ENCODE measurements at regions not wholly inside any gene's neighbourhood (a gene's known extent, or its start where the extent isn't known, plus 50 kb on each side); places are given as distances from the start of the nearest gene placed in this dataset.

DNA sequence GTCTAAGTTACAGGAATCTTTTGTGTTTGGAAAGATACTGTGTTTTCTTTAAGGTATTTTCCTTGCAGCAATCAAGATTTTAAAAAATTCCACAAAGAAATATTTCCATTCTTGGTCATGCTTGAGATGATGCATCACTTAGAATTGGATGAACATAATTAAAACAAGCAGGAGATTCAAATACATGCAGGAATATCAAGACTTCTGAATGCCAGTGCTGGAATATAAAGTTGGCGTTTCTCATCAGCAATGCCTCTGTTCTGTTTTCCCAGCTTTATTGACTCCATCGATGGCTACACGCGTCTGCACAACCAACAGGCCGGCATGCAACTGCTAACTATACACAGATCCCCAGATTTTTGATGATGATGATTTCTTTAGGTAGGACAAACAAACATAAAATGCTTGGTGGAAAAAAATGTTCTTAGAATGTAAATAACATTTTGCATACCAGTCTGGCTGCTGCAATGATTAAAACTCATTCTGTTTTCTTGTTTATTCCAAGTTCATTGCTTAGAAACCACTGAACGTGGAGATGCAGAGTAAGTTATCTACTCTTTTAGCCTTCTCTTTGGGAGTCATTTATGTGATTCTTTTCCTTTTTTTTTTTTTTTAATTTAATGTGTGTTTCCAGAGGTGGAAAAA lies 91.3 kb upstream of the FAM171A1 start:
- intact Hi-C loops (cut with DNase I): no loop called here
- DNase-seq (ENCODE audit: missing footprints) (no peak), ATAC-seq (no peak)

GRCh38 chr10:15461353-15462108 lies 90.4 kb upstream of the FAM171A1 start:
- intact Hi-C loops (cut with DNase I): no loop called here
- DNase-seq (ENCODE audit: missing footprints) (no peak), ATAC-seq (peak; percentile 72)

DNA sequence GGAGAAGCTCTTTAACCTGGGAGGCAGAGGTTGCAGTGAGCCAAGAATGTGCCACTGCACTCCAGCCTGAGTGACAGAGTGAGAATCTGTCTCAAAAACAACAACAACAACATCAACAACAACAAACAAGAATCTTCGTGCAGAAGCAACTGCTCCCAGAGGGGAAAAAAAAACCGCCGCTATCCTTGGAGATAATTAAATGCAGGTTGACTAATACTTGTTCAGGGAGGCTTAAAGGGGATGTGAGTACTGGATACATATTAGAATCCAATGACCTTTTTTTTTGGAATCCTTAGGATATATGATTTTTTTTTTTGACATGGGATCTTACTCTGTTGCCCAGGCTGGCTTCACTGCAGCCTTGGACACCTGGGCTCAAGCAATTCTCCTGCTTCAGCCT lies 89.6 kb upstream of the FAM171A1 start:
- intact Hi-C loops (cut with DNase I): no loop called here
- DNase-seq (ENCODE audit: missing footprints): no peak
- no peak for ATAC-seq

DNA sequence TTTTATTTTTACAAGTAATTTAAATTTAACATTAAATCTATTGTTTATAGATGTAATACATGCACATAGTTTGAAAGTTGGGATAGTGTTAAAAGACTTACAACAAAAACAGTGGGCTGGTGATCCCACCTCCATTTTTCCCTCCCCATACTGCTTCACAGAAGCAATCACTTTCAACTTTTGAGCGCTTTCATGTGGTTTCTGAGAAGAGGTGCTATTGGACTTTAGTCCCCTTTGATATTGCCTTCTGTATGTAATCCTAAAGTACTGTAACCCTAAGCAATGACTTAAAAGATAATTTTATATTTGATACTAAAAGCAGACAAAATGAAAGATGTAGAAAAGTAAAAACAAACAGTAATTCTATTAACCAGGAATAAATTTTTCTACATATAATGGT lies 88.1 kb upstream of the FAM171A1 start:
- intact Hi-C loops (cut with DNase I): no loop called here
- ATAC-seq (no peak), DNase-seq (ENCODE audit: missing footprints) (no peak)

- no peak for ATAC-seq
- intact Hi-C loops (cut with DNase I): no loop called here
- DNase-seq (ENCODE audit: missing footprints): no peak
These were observed 86.3 kb upstream of the FAM171A1 start for GRCh38 chr10:15457382-15457781.

DNA sequence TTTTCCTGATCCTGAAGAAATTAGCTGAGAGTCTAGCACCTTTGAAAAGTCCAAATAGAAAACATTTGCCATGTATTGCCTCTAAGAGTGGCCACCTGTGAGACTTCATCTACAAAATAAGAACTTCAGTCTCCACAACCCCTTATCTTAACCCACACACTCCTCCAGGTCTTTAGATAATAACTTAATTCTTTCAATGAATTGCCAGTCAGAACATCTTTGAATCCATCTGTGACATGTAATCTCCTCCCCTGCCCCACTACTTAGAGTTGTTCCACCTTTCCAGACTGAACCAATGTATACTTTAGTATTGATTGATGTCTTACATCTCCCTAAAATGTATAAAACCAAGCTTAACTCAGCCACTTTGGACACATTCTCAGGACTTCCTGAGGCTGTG lies 84.4 kb upstream of the FAM171A1 start:
- DNase-seq (ENCODE audit: missing footprints) (no peak), ATAC-seq (no peak)
- intact Hi-C loops (cut with DNase I): no loop called here

GRCh38 chr10:15453926-15454325 lies 82.8 kb upstream of the FAM171A1 start:
- intact Hi-C loops (cut with DNase I): no loop called here
- DNase-seq (ENCODE audit: missing footprints): no peak
- no peak for ATAC-seq

DNA sequence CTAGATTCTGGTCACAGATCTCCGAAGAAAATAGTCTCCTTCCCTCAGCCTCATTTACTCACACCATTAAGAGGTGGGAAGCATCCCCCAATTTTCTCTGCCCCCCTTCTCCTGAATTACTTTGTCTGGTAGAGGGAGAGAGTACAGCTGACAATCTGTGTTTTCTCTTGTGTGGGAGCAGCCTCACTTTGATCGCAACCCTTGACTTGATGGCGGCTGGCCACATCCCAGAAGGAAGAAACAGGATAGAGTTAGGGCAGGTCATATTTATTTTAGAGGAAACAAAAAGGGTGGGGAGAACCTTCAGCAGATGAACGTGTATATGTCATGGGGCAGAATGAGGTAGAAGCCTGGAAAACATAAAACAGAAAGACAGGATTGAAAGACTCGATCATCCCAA lies 82.4 kb upstream of the FAM171A1 start:
- DNase-seq (ENCODE audit: missing footprints) (no peak), ATAC-seq (no peak)
- intact Hi-C loops (cut with DNase I): no loop called here

DNA sequence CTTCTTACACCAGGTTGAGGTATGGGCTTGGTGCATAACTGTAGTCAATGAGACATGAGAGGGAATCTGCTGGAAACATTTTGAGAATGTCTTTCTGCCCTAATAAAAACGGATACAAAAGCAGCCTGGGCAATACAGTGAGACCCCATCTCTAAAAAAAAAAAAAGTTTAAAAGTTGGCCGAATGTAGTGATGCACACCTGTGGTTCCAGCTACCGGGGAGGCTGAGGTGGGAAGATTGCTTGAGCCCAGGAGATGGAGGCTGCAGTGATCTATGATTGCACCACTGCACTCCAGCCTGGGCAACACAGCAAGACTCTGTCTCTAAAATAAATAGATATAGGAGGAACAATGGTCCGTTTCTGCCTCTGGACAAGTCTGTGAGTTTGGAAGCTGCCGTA lies 81.5 kb upstream of the FAM171A1 start:
- DNase-seq (ENCODE audit: missing footprints): no peak
- intact Hi-C loops (cut with DNase I): no loop called here
- ATAC-seq: no peak

DNA sequence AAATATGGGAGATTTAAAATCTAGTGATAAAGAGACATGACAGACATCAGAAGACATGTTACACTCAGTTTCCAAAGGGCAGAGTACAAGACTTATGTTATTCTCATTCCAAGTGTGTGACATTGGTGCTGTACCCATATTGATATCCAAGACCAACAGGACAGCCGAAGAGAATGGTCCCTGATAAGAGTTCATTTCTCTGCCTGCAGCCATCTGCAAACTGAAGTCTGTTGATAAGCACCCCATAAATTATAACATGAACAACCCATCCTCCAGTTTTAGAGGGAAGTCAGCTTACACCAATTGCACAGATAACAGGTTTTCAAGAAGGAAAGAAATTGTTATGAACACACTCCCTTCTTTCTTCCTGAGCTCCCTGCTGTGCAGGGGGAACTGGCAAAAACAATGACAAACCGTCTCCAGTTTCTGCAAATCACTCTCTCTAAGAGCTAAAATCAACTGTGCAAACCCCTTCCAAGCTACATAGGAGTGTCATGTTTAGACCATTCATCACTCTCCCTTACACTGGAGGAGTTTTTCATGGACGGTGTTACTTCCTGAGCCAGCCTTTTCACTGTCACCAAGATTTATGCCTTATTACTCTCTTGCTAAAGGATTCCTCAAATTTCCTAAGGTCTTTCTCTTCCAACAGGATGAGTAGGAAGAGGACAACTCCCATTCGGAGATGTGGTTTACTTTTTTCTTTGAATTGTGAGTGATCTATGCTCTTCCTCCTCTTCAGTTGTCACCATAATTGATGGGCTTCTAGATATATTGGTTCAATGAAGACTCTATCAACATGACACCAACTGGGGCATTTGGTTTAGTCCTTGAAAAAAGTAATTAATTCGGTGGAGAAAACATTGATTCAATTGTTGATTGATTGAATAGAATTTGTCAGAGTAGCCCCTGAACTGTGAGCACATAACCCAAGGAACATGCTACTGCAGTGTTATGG lies 80.3 kb upstream of the FAM171A1 start:
- no peak for DNase-seq (ENCODE audit: missing footprints)
- ATAC-seq: no peak

DNA sequence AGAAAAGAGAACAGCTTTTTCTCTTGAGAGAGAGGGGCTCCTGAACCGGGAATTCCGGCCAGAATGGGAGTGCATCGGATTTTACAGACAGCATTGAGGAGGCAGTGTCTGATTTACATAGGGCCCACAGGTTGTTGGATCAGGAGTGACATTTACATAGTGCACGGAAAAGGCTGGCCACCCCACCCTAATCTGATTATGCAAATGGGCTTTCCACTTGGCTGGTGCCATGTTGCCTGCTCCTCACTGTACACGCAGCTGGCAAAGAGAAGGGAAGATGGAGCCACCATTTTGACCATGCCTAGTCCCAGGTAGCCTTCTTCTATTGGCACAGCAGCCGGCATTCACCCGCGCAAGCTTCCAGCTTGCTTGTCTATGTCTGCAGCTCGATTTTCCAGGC lies 77.5 kb upstream of the FAM171A1 start:
- DNase-seq (ENCODE audit: missing footprints): no peak
- intact Hi-C loops (cut with DNase I): no loop called here
- no peak for ATAC-seq

More for the DNA sequence above, 80.3 kb upstream of the FAM171A1 start:
- intact Hi-C loops (cut with DNase I): no loop called here

DNA sequence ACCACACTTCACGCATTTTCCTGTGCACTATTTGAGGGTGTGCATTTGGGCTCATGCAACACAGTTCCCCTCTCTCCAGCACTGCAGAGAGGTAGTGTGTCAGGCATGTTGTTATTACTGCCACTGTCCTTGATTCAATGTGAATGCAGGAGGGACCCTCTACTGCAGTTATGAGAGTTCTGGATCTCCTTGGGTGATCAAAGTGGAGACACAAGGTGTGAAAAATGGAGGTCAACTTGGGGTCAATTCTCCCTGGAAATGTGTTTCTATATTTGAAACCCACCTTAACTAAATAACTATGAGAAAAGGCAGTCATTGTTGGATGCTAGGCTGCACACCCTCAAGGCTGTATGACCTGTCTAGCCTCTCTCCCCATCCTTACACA lies 73.9 kb upstream of the FAM171A1 start:
- DNase-seq (ENCODE audit: missing footprints): no peak
- no peak for ATAC-seq
- intact Hi-C loops (cut with DNase I): no loop called here

DNA sequence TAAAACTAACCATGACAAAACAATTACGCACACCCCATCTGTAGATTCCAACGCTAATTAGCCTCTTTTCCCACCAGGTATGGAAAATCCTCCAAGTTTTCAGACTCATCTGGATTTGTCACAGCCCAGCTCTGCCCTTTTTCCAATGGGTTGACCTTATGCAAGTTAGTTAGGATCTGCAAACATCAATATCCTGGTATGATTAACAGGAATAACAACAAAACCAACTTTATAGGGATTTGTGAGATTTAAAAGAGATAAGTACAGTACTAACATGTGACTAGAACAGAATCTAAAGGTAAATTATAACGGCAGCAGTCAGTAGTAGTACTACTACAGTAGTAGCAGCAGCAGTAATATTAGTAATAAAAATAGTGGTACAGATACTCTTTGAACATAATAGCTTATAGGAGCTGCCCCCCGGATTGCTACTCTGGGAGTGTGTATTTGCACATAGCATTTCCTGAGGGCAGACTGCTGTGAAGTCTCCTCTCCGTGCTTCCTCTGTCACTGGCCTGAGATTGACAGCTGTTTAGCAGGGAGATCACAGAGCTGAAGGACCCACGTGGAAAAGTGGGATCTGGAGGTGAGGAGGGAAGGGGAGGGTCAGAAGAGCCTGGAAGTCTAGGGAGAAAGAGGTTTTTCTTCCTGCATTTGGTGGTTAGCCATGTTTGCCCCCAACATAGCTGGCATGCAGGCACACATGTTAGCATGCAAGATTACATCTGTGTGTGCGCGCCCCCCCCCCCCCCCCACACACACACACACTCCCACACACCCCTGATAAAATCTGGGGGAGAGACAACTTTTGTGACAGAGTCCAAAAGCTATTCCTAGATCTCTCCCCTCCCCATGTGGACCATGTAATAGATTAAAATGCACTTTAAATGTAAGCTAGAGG lies 73.3 kb upstream of the FAM171A1 start:
- DNase-seq (ENCODE audit: missing footprints) (no peak), ATAC-seq (no peak)
- intact Hi-C loops (cut with DNase I): no loop called here

DNA sequence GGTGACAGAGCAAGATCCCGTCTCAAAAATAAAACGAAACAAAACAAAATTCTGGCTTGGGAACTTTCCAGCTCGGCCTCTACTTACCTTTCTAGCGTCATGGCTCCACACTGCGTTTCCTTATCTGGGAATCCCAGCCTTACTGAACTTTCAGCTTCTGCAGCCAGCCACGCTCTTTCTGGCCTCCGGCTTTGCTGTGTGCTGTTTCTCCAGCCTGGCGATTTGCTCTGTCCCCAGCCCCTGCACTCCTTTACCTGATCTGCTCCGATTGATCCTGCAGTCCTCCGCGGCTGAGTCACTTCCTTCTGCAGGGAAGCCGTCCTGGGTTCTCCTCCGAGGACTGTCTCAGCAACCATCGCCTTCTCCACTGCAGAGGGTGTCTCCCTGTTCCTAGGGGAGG lies 71.0 kb upstream of the FAM171A1 start:
- DNase-seq (ENCODE audit: missing footprints) (no peak), ATAC-seq (no peak)
- intact Hi-C loops (cut with DNase I): no loop called here

DNA sequence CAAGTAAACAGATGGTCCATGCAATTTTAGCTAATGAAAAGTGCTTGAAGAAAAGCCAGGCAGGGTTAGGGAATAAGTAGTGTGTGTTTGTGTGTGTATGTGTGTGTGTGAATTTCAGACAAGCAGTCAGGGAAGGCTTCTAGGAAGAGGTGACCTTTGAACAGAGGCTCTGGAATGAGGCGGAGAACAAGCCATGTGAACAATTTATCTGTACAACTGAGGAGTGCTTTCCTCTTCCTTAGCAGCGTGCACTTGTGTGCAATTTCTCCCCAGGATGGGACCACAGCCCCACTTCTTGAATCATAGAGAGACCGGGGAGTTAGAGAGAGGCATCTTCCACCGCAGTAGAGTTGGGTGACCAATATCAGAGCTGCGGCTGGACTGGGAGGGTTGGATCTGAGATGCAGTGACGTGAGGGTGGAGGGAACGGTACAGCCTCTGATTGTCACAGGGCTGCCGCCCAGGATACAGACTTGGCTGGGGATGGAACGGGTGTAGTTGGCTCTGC lies 69.2 kb upstream of the FAM171A1 start:
- no peak for ATAC-seq
- DNase-seq (ENCODE audit: missing footprints): no peak
- intact Hi-C loops (cut with DNase I): no loop called here

GRCh38 chr10:15439341-15439842 lies 68.3 kb upstream of the FAM171A1 start:
- no peak for DNase-seq (ENCODE audit: missing footprints)
- ATAC-seq: peak; percentile 94
- intact Hi-C loops (cut with DNase I): no loop called here

- intact Hi-C loops (cut with DNase I): no loop called here
- ATAC-seq (no peak), DNase-seq (ENCODE audit: missing footprints) (no peak)
These were observed 65.6 kb upstream of the FAM171A1 start for GRCh38 chr10:15436696-15437095.

- intact Hi-C loops (cut with DNase I): loop anchor here (5.0 kb wide), 2 partner anchors 293 to 388 kb away; no protein-coding TSS in a partner anchor
- ATAC-seq (peak; percentile 56), DNase-seq (ENCODE audit: missing footprints) (no peak)
These were observed 62.9 kb upstream of the FAM171A1 start for GRCh38 chr10:15433850-15434537.
